HUES48 (cell line): ENCODE measurements at regions not wholly inside any gene's neighbourhood (a gene's known extent, or its start where the extent isn't known, plus 50 kb on each side); places are given as distances from the start of the nearest gene placed in this dataset.

Experiments
- H3K27ac ChIP-seq: one replicate; pipeline ENCODE4 v1.7.0; 2013; ENCODE audit warnings: low read depth, low read length, inconsistent platforms
- H3K27me3 ChIP-seq: 2 replicates; pipeline ENCODE4 v1.6.1; 2013; ENCODE audit warnings: mild to moderate bottlenecking, low read length; ENCODE audit not compliant: control insufficient read depth, insufficient read depth
- H3K36me3 ChIP-seq: 2 replicates; pipeline ENCODE4 v1.6.1; 2013; ENCODE audit warnings: low read length; ENCODE audit not compliant: control insufficient read depth, insufficient read depth
- H3K4me1 ChIP-seq: 2 replicates; pipeline ENCODE4 v1.6.1; 2013; ENCODE audit warnings: mild to moderate bottlenecking, low read length; ENCODE audit not compliant: control insufficient read depth, insufficient read depth
- H3K4me3 ChIP-seq: 2 replicates; pipeline ENCODE4 v1.5.1; 2013; ENCODE audit warnings: mild to moderate bottlenecking, low read depth, low read length
- H3K9ac ChIP-seq: 2 replicates; pipeline ENCODE4 v1.6.1; 2013; ENCODE audit warnings: mild to moderate bottlenecking, low read depth, low read length, moderate library complexity
- H3K9me3 ChIP-seq: 2 replicates; pipeline ENCODE4 v1.6.1; 2013; ENCODE audit warnings: low read length; ENCODE audit not compliant: control insufficient read depth, insufficient read depth

GRCh38 chr4:13933191-13933590 is 305.7 kb upstream of the BOD1L1 start:
- H3K27me3 ChIP-seq: no peaks in the 10 kb centered on the region
- no peaks in the 10 kb centered on the region for H3K4me1 ChIP-seq
- no peak overlapping the region for H3K4me3 ChIP-seq
- no peaks in the 10 kb centered on the region for H3K36me3 ChIP-seq
- no peak overlapping the region for H3K9ac ChIP-seq
- H3K9me3 ChIP-seq: no peaks in the 10 kb centered on the region
- H3K27ac ChIP-seq: no peak overlapping the region

- no peaks in the 10 kb centered on the region for H3K27me3 ChIP-seq
- no peak overlapping the region for H3K27ac ChIP-seq
- no peaks in the 10 kb centered on the region for H3K9me3 ChIP-seq
- H3K9ac ChIP-seq: no peak overlapping the region
- H3K36me3 ChIP-seq: no peaks in the 10 kb centered on the region
- H3K4me1 ChIP-seq: no peaks in the 10 kb centered on the region
- H3K4me3 ChIP-seq: no peak overlapping the region
These were observed 310.8 kb upstream of the BOD1L1 start for GRCh38 chr4:13938299-13938698.

- Histone ChIP-seq H3K4me3 (no peak overlapping the region), H3K27ac (no peak overlapping the region), H3K9ac (no peak overlapping the region), H3K4me1 (no peaks in the 10 kb centered on the region), H3K9me3 (no peaks in the 10 kb centered on the region), H3K36me3 (no peaks in the 10 kb centered on the region), H3K27me3 (no peaks in the 10 kb centered on the region)
These were observed 313.4 kb upstream of the BOD1L1 start for GRCh38 chr4:13940921-13941320.

- Histone ChIP-seq H3K9me3 (no peaks in the 10 kb centered on the region), H3K4me1 (peaks cover 6% of the 10 kb centered on the region), H3K9ac (no peak overlapping the region), H3K36me3 (no peaks in the 10 kb centered on the region), H3K4me3 (no peak overlapping the region), H3K27me3 (no peaks in the 10 kb centered on the region), H3K27ac (no peak overlapping the region)
These were observed 315.5 kb upstream of the BOD1L1 start for GRCh38 chr4:13942977-13943376.

GRCh38 chr4:13944095-13944511 is 316.6 kb upstream of the BOD1L1 start:
- Histone ChIP-seq H3K27me3 (no peaks in the 10 kb centered on the region), H3K36me3 (no peaks in the 10 kb centered on the region), H3K27ac (no peak overlapping the region), H3K4me3 (no peak overlapping the region), H3K9ac (no peak overlapping the region), H3K9me3 (no peaks in the 10 kb centered on the region), H3K4me1 (peaks cover 6% of the 10 kb centered on the region)

- no peaks in the 10 kb centered on the region for H3K27me3 ChIP-seq
- no peaks in the 10 kb centered on the region for H3K9me3 ChIP-seq
- peaks cover 10% of the 10 kb centered on the region for H3K4me1 ChIP-seq
- no peak overlapping the region for H3K4me3 ChIP-seq
- no peaks in the 10 kb centered on the region for H3K36me3 ChIP-seq
- H3K9ac ChIP-seq: no peak overlapping the region
- H3K27ac ChIP-seq: no peak overlapping the region
These were observed 320.4 kb upstream of the BOD1L1 start for GRCh38 chr4:13947921-13948320.

GRCh38 chr4:13950491-13950890 is 323.0 kb upstream of the BOD1L1 start:
- H3K27me3 ChIP-seq: no peaks in the 10 kb centered on the region
- H3K4me1 ChIP-seq: peaks cover 10% of the 10 kb centered on the region
- H3K36me3 ChIP-seq: no peaks in the 10 kb centered on the region
- H3K9ac ChIP-seq: no peak overlapping the region
- H3K9me3 ChIP-seq: no peaks in the 10 kb centered on the region
- no peak overlapping the region for H3K27ac ChIP-seq
- no peak overlapping the region for H3K4me3 ChIP-seq

- Histone ChIP-seq H3K9me3 (no peaks in the 10 kb centered on the region), H3K9ac (no peak overlapping the region), H3K4me1 (peaks cover 4% of the 10 kb centered on the region; the same call in 1 of the 2 replicates), H3K27me3 (no peaks in the 10 kb centered on the region), H3K27ac (no peak overlapping the region), H3K36me3 (no peaks in the 10 kb centered on the region), H3K4me3 (no peak overlapping the region)
These were observed 325.6 kb upstream of the BOD1L1 start for GRCh38 chr4:13953083-13953482.

- H3K4me3 ChIP-seq: no peak overlapping the region
- no peak overlapping the region for H3K9ac ChIP-seq
- H3K4me1 ChIP-seq: peaks cover 4% of the 10 kb centered on the region; the same call in 1 of the 2 replicates
- H3K27me3 ChIP-seq: no peaks in the 10 kb centered on the region
- H3K27ac ChIP-seq: no peak overlapping the region
- no peaks in the 10 kb centered on the region for H3K9me3 ChIP-seq
- no peaks in the 10 kb centered on the region for H3K36me3 ChIP-seq
These were observed 328.0 kb upstream of the BOD1L1 start for GRCh38 chr4:13955551-13955950.

GRCh38 chr4:13956947-13957346 is 329.4 kb upstream of the BOD1L1 start:
- H3K27ac ChIP-seq: no peak overlapping the region

GRCh38 chr4:13957871-13958270 is 330.3 kb upstream of the BOD1L1 start:
- H3K36me3 ChIP-seq: no peaks in the 10 kb centered on the region
- H3K4me3 ChIP-seq: no peak overlapping the region
- no peaks in the 10 kb centered on the region for H3K4me1 ChIP-seq
- no peaks in the 10 kb centered on the region for H3K27me3 ChIP-seq
- H3K27ac ChIP-seq: no peak overlapping the region
- H3K9ac ChIP-seq: no peak overlapping the region
- no peaks in the 10 kb centered on the region for H3K9me3 ChIP-seq

More at GRCh38 chr4:13956947-13957346, 329.4 kb upstream of the BOD1L1 start:
- Histone ChIP-seq H3K4me1 (no peaks in the 10 kb centered on the region), H3K9me3 (no peaks in the 10 kb centered on the region), H3K36me3 (no peaks in the 10 kb centered on the region), H3K27me3 (no peaks in the 10 kb centered on the region), H3K9ac (no peak overlapping the region), H3K4me3 (no peak overlapping the region)

GRCh38 chr4:13963601-13964000 is 336.1 kb upstream of the BOD1L1 start:
- no peaks in the 10 kb centered on the region for H3K36me3 ChIP-seq
- H3K27me3 ChIP-seq: no peaks in the 10 kb centered on the region
- H3K9me3 ChIP-seq: no peaks in the 10 kb centered on the region
- 0 out of 2 replicates have a peak, but pooled peaks cover 4% of the 10 kb centered on the region for H3K4me1 ChIP-seq
- H3K27ac ChIP-seq: no peak overlapping the region
- no peak overlapping the region for H3K4me3 ChIP-seq
- H3K9ac ChIP-seq: no peak overlapping the region
